GM21390 (cell line): ENCODE measurements at regions not wholly inside any gene's neighbourhood (a gene's known extent, or its start where the extent isn't known, plus 50 kb on each side); places are given as distances from the start of the nearest gene placed in this dataset.

Source experiments
- ATAC-seq: cut with Tn5 transposase; IDR thresholded peaks from one replicate; pipeline ENCODE4 v1.9.1; 2021; ENCODE audit not compliant: unreplicated experiment

- no peak for ATAC-seq
These were observed 233.1 kb downstream of the NR4A2 start for GRCh38 chr2:156099382-156099781.

- ATAC-seq: no peak
These were observed 234.0 kb downstream of the NR4A2 start for GRCh38 chr2:156098506-156098905.

- no peak for ATAC-seq
These were observed 243.9 kb downstream of the NR4A2 start for GRCh38 chr2:156088587-156088986.

- ATAC-seq: no peak
These were observed 244.6 kb downstream of the NR4A2 start for GRCh38 chr2:156087875-156088274.

GRCh38 chr2:156083763-156084493 lies 248.6 kb downstream of the NR4A2 start:
- ATAC-seq: no peak

- ATAC-seq: no peak
These were observed 252.7 kb downstream of the NR4A2 start for GRCh38 chr2:156079845-156080244.

- no peak for ATAC-seq
These were observed 255.3 kb downstream of the NR4A2 start for GRCh38 chr2:156077041-156077742.

GRCh38 chr2:156065912-156066311 lies 266.6 kb downstream of the NR4A2 start:
- no peak for ATAC-seq

GRCh38 chr2:156064540-156064939 lies 268.0 kb downstream of the NR4A2 start:
- no peak for ATAC-seq

GRCh38 chr2:156057647-156058046 lies 274.9 kb downstream of the NR4A2 start:
- no peak for ATAC-seq

- ATAC-seq: no peak
These were observed 277.5 kb downstream of the NR4A2 start for GRCh38 chr2:156054983-156055382.

GRCh38 chr2:156046900-156047299 lies 285.6 kb downstream of the NR4A2 start:
- ATAC-seq: no peak

GRCh38 chr2:156042895-156043294 lies 289.6 kb downstream of the NR4A2 start:
- no peak for ATAC-seq

- no peak for ATAC-seq
These were observed 294.5 kb downstream of the NR4A2 start for GRCh38 chr2:156038021-156038420.

- ATAC-seq: no peak
These were observed 295.0 kb downstream of the NR4A2 start for GRCh38 chr2:156037482-156037881.

- no peak for ATAC-seq
These were observed 301.4 kb downstream of the NR4A2 start for GRCh38 chr2:156031121-156031520.

GRCh38 chr2:156023229-156023869 lies 309.2 kb downstream of the NR4A2 start:
- ATAC-seq: no peak

GRCh38 chr2:156021146-156022040 lies 311.1 kb downstream of the NR4A2 start:
- no peak for ATAC-seq

- no peak for ATAC-seq
These were observed 313.2 kb downstream of the NR4A2 start for GRCh38 chr2:156019341-156019740.

- ATAC-seq: no peak
These were observed 315.1 kb downstream of the NR4A2 start for GRCh38 chr2:156017341-156017885.

GRCh38 chr2:156009293-156009692 lies 323.2 kb downstream of the NR4A2 start:
- ATAC-seq: no peak
